Fibroblast of the aortic adventitia (primary cell): ENCODE measurements at regions not wholly inside any gene's neighbourhood (a gene's known extent, or its start where the extent isn't known, plus 50 kb on each side); places are given as distances from the start of the nearest gene placed in this dataset.

ENCODE experiments used
- DNase-seq: peaks from one replicate; pipeline ENCODE4 v3.0.0-alpha.2; 2010; ENCODE audit warnings: low read depth
- H3K4me3 ChIP-seq: 2 replicates; pipeline ENCODE4 v1.5.1; 2011; ENCODE audit warnings: low read depth, mild to moderate bottlenecking, control low read depth, low read length, moderate library complexity
- CTCF ChIP-seq: IDR thresholded peaks from 2 replicates; pipeline ENCODE4 v1.5.1; 2011; ENCODE audit warnings: mild to moderate bottlenecking, low read length, control low read depth, inconsistent platforms; ENCODE audit not compliant: insufficient read depth

- TF ChIP-seq CTCF, result no peak
- peak; percentile 30 for DNase-seq
These were observed 51.8 kb upstream of the TEX48 start for GRCh38 chr9:114733816-114734215.

GRCh38 chr9:114732823-114733222, 50.8 kb upstream of the TEX48 start:
- H3K4me3 ChIP-seq, result no peak overlapping the region
- no peak for TF ChIP-seq CTCF
- DNase-seq, result peak; percentile 22

More at GRCh38 chr9:114733816-114734215, 51.8 kb upstream of the TEX48 start:
- H3K4me3 ChIP-seq, result no peak overlapping the region
